ENCODE measurements at regions not wholly inside any gene's neighbourhood (a gene's known extent, or its start where the extent isn't known, plus 50 kb on each side); places are given as distances from the start of the nearest gene placed in this dataset.

DNA sequence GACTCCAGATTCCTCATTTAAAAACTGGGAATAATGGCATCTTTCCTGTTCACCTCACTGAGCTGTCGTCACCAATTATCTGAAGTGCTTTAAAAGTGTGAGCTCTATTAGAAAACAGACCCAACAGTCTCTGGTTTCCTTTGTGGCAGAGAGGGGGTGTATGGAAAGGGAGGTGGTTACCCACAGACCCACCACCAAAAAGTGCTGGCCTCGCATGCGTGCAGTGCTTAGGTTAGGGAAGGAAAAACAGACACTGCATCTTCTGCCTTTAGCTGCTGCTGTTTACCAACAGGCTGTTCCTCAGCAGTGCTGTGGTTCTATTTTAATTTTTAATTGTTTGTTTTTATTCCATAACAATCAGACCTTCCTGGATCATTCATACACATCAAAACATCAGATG is 249.6 kb downstream of the PIK3R1 start:
- no peak overlapping the region for H3K4me3 ChIP-seq (ENCODE audit: control insufficient read depth, low read depth, low read length)
- DNase-seq (ENCODE audit: low read depth), result no peak
- TF ChIP-seq, protein P1, sequence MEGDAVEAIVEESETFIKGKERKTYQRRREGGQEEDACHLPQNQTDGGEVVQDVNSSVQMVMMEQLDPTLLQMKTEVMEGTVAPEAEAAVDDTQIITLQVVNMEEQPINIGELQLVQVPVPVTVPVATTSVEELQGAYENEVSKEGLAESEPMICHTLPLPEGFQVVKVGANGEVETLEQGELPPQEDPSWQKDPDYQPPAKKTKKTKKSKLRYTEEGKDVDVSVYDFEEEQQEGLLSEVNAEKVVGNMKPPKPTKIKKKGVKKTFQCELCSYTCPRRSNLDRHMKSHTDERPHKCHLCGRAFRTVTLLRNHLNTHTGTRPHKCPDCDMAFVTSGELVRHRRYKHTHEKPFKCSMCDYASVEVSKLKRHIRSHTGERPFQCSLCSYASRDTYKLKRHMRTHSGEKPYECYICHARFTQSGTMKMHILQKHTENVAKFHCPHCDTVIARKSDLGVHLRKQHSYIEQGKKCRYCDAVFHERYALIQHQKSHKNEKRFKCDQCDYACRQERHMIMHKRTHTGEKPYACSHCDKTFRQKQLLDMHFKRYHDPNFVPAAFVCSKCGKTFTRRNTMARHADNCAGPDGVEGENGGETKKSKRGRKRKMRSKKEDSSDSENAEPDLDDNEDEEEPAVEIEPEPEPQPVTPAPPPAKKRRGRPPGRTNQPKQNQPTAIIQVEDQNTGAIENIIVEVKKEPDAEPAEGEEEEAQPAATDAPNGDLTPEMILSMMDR (conservative IDR thresholded peaks at IDR 0.05; ENCODE audit: control insufficient read depth, insufficient read depth, low read depth, low read length), result no peak

DNA sequence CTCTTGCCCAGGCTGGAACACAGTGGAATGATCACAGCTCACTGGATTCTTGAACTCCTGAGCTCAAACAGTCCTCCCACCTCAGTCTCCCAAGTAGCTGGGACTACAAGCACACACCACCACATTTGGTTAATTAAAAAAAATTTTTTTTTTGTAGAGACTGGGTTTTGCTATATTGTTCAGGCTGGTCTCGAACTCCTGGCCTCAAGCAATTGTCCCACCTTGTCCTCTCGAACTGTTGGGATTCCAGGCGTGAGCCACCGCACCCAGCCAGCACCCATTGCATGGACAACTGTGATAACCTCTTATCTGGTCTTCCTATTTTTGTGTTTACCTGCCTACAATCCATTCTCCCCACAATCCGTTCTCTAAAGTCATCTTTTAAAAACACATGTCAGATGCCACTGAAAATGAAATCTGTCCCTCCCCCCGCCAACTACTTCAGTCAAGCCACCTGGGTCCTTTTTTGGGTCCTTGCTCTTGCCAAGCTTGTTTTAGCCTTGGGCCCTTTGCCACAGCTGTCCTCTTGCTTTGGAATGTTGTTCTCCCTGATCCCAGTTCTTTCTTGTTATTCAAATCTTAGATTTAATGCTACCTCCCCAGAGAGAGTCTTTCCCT is 250.5 kb downstream of the PIK3R1 start:
- DNase-seq (ENCODE audit: low read depth), result no peak
- TF ChIP-seq, protein P1 (conservative IDR thresholded peaks at IDR 0.05; ENCODE audit: control insufficient read depth, insufficient read depth, low read depth, low read length), result no peak
- no peak overlapping the region for H3K4me3 ChIP-seq (ENCODE audit: control insufficient read depth, low read depth, low read length)

DNA sequence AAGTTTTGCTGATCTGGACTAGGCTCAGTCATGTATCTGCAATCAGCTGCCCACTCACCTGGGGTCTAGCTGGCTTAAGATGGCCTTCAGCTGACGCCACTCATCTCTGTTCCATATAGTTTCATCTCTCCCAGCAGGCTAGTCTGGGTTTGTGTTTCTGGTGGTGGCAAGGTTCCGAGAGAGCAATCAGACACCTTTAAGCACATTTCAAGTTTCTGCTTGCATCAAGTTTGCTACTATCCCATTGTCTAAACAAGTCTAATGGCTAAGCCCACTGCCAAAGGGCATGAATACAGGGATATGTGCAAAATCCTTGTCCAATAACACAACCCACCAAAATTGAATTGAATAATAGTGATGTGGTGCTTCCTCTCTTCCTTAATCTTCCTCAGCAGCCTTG is 251.7 kb downstream of the PIK3R1 start:
- H3K4me3 ChIP-seq (ENCODE audit: control insufficient read depth, low read depth, low read length), result no peak overlapping the region
- TF ChIP-seq, protein P1 (conservative IDR thresholded peaks at IDR 0.05; ENCODE audit: control insufficient read depth, insufficient read depth, low read depth, low read length), result no peak
- no peak for DNase-seq (ENCODE audit: low read depth)

DNA sequence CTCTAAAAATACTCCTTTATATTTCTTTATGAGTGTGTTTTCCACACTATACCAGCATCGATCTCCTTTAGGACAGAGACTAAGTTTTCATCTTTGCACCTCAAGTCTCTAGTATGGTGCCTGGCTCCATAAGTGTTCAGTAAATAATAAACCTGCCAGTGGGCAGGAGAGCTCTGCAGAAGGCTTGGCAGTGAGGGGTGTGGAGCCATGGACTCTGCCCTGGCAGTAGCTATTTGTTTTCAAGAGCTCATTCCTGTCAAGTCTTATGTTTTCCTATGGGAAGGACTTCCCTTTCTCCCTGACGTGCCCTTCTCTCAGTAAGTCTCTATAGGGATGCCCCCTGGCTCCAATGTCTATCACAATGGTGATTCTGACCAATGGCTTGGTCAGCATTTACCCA is 252.2 kb downstream of the PIK3R1 start:
- TF ChIP-seq, protein P1 (conservative IDR thresholded peaks at IDR 0.05; ENCODE audit: control insufficient read depth, insufficient read depth, low read depth, low read length), result no peak
- H3K4me3 ChIP-seq (ENCODE audit: control insufficient read depth, low read depth, low read length), result no peak overlapping the region
- no peak for DNase-seq (ENCODE audit: low read depth)

DNA sequence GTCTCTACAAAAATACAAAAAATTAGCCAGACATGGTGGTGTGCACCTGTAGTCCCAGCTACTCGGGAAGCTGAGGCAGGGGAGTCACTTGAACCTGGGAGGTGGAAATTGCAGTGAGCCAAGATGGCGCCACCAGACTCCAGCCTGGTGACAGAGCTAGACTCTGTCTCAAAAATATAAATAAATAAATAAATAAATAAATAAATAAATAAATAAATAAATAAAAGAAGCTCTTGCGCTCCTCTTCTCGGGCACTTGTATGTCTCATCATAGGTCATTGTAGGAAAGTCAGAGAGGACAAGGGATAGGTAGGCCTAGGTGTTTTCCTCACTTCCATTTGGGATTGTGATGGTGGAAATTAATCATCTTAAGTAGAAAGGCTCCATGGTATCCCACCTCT is 252.8 kb downstream of the PIK3R1 start:
- H3K4me3 ChIP-seq (ENCODE audit: control insufficient read depth, low read depth, low read length), result no peak overlapping the region
- no peak for DNase-seq (ENCODE audit: low read depth)
- TF ChIP-seq, protein P1 (conservative IDR thresholded peaks at IDR 0.05; ENCODE audit: control insufficient read depth, insufficient read depth, low read depth, low read length), result no peak

DNA sequence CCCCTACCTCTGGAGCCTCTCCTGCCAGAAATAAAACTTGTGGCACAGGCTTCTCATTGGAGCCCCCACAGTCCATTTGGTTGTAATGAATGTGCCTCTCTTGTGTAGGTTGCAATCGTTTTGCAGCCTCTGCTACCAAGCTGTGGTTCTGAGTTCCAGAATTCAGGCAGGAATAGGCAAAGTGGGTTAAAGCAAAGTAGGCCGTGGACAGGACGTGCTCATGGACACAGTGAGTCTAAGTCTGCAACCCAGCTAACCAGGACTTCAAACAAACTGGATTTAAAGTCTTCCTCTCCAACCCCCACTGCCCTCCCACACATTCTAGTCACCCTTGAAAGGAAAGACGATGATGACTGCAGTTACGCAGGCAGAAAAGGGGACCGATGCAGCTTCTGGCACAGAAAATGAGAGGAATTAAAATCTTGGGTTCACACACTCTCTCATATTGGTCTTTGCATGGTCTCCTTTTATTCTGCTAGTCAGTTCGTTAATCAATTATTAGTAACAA is 260.0 kb downstream of the PIK3R1 start:
- H3K4me3 ChIP-seq (ENCODE audit: control insufficient read depth, low read depth, low read length), result no peak overlapping the region
- TF ChIP-seq, protein P1 (conservative IDR thresholded peaks at IDR 0.05; ENCODE audit: control insufficient read depth, insufficient read depth, low read depth, low read length), result no peak
- DNase-seq (ENCODE audit: low read depth), result no peak

DNA sequence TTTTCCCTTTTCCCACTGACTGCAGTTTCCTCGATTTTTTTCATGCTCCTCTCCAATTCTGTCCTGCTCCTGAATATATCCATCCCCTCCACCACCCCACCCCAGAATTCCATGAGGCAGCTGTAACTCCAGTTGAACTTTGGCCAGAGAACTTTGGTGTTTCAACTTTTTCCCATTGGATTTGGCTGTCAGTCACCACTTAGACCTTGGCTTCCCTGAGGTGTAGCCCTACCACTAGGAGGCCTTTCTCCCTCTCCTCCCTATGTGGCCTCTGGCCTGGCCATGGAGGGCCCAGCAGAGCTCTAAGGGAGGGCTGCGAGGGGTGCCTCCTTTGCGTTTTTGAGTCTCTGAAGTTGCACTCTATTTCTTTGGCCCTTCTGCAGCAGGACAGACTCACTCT is 261.3 kb downstream of the PIK3R1 start:
- H3K4me3 ChIP-seq (ENCODE audit: control insufficient read depth, low read depth, low read length), result no peak overlapping the region
- no peak for DNase-seq (ENCODE audit: low read depth)
- TF ChIP-seq, protein P1 (conservative IDR thresholded peaks at IDR 0.05; ENCODE audit: control insufficient read depth, insufficient read depth, low read depth, low read length), result peak; percentile 25
